Esophagus muscularis mucosa (tissue), 3 donors: ENCODE measurements at regions not wholly inside any gene's neighbourhood (a gene's known extent, or its start where the extent isn't known, plus 50 kb on each side); places are given as distances from the start of the nearest gene placed in this dataset.

Experiments
- CTCF ChIP-seq, 3 experiments: fragments of 200-600 bp in 2 of 3; fragments of 450-650 bp in 1 of 3; sonication (generic) in 2 of 3; IDR thresholded peaks; one replicate each; pipeline ENCODE4 v1.5.1; 2017 to 2019; ENCODE audit warnings: antibody characterized with exemption in 3 of 3, mild to moderate bottlenecking in 2 of 3, moderate library complexity in 1 of 3
- POLR2A ChIP-seq: fragments of 450-650 bp; IDR thresholded peaks from one replicate; pipeline ENCODE4 v1.6.1; 2017; ENCODE audit warnings: antibody characterized with exemption, moderate library complexity, mild to moderate bottlenecking, low read depth

- no peak for TF ChIP-seq POLR2A
- TF ChIP-seq CTCF (IDR thresholded peaks at IDR 0.05), result no peak
Observed at GRCh38 chr21:38611277-38611676, 113.0 kb upstream of the ERG start.
